GM12878 (cell line): ENCODE measurements at regions not wholly inside any gene's neighbourhood (a gene's known extent, or its start where the extent isn't known, plus 50 kb on each side); places are given as distances from the start of the nearest gene placed in this dataset.
"Not testable (repeated sequence)": the region's sequence is repeated elsewhere in the genome, so short reads cannot be mapped to it uniquely, and the experiment has no call there.

Experiments used
- CBX3 ChIP-seq: fragments of 200-600 bp; sonication (generic); IDR thresholded peaks from 2 replicates; pipeline ENCODE4 v1.6.1; 2016; ENCODE audit warnings: low read depth, borderline replicate concordance
- GABPA ChIP-seq: IDR thresholded peaks from 2 replicates; pipeline ENCODE4 v1.6.1; 2014; ENCODE audit warnings: antibody characterized with exemption, low read depth, mild to moderate bottlenecking, inconsistent platforms
- POLR2A ChIP-seq: IDR thresholded peaks from 2 replicates; pipeline ENCODE4 v1.6.1; 2011; ENCODE audit warnings: low read depth, mild to moderate bottlenecking, low read length
- RAD21 ChIP-seq: IDR thresholded peaks from 2 replicates; pipeline ENCODE4 v1.6.1; 2011; ENCODE audit warnings: mild to moderate bottlenecking, low read depth, low read length, moderate library complexity; ENCODE audit not compliant: insufficient read depth
- TAF1 ChIP-seq: IDR thresholded peaks from 2 replicates; pipeline ENCODE4 v1.6.1; 2011; ENCODE audit warnings: mild to moderate bottlenecking, low read depth, low read length, borderline replicate concordance

DNA sequence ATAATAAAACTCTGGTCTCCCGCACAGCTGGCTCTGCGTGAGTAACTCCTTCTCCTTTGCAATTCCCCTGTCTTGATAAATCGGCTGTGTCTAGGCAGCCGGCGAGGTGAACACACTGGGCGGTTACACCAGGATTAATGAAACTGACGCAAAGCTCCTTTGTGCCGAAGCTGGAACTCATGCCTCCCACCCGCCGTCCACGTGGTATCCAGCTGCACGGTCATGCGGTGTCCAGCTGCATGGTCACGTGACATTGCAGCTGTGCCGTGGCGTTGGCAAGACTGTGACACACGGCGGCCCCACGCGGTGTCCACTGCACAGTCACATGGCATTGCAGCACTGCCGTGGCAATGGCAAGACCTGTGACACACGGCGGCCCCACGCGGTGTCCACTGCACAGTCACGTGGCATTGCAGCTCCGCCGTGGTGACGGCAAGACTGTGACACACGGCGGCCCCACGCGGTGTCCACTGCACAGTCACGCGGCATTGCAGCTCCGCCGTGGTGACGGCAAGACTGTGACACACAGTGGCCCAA is 350.6 kb downstream of the CNTNAP3B start:
- not testable (repeated sequence) for TF ChIP-seq CBX3, POLR2A, GABPA, RAD21, TAF1
